ENCODE measurements at regions not wholly inside any gene's neighbourhood (a gene's known extent, or its start where the extent isn't known, plus 50 kb on each side); places are given as distances from the start of the nearest gene placed in this dataset.

- DNase-seq: no peak
Measured at GRCh38 chr3:187902041-187902471, 156.8 kb upstream of the BCL6 start.

GRCh38 chr3:187902936-187903335 lies 157.7 kb upstream of the BCL6 start:
- DNase-seq: no peak

GRCh38 chr3:187903697-187904096 lies 158.4 kb upstream of the BCL6 start:
- no peak for DNase-seq

- no peak for DNase-seq
Measured at GRCh38 chr3:187906416-187906815, 161.1 kb upstream of the BCL6 start.

GRCh38 chr3:187906920-187907319 lies 161.7 kb upstream of the BCL6 start:
- no peak for DNase-seq

- no peak for DNase-seq
Measured at GRCh38 chr3:187909866-187910265, 164.6 kb upstream of the BCL6 start.

- no peak for DNase-seq
Measured at GRCh38 chr3:187912007-187912406, 166.7 kb upstream of the BCL6 start.

- DNase-seq: no peak
Measured at GRCh38 chr3:187913617-187914033, 168.4 kb upstream of the BCL6 start.

GRCh38 chr3:187914231-187914630 lies 169.0 kb upstream of the BCL6 start:
- no peak for DNase-seq

- no peak for DNase-seq
Measured at GRCh38 chr3:187916072-187916471, 170.8 kb upstream of the BCL6 start.

GRCh38 chr3:187918081-187918644 lies 172.9 kb upstream of the BCL6 start:
- DNase-seq: no peak

- DNase-seq: no peak
Measured at GRCh38 chr3:187919048-187919447, 173.8 kb upstream of the BCL6 start.

GRCh38 chr3:187919544-187919943 lies 174.3 kb upstream of the BCL6 start:
- no peak for DNase-seq

GRCh38 chr3:187920030-187920429 lies 174.8 kb upstream of the BCL6 start:
- DNase-seq: no peak

GRCh38 chr3:187920913-187921312 lies 175.6 kb upstream of the BCL6 start:
- DNase-seq: peak; percentile 12

GRCh38 chr3:187921391-187922074 lies 176.3 kb upstream of the BCL6 start:
- no peak for DNase-seq

GRCh38 chr3:187922704-187923416 lies 177.6 kb upstream of the BCL6 start:
- DNase-seq: no peak

GRCh38 chr3:187924651-187925050 lies 179.4 kb upstream of the BCL6 start:
- no peak for DNase-seq

GRCh38 chr3:187925326-187925725 lies 180.1 kb upstream of the BCL6 start:
- DNase-seq: no peak

- DNase-seq: no peak
Measured at GRCh38 chr3:187926620-187927019, 181.4 kb upstream of the BCL6 start.

GRCh38 chr3:187927565-187927964 lies 182.3 kb upstream of the BCL6 start:
- no peak for DNase-seq

- no peak for DNase-seq
Measured at GRCh38 chr3:187929112-187929816, 184.0 kb upstream of the BCL6 start.

GRCh38 chr3:187930021-187930420 lies 184.8 kb upstream of the BCL6 start:
- no peak for DNase-seq

GRCh38 chr3:187931101-187931500 lies 185.8 kb upstream of the BCL6 start:
- no peak for DNase-seq
